VCaP (cell line): ENCODE measurements at regions not wholly inside any gene's neighbourhood (a gene's known extent, or its start where the extent isn't known, plus 50 kb on each side); places are given as distances from the start of the nearest gene placed in this dataset.
"Not testable (repeated sequence)": the region's sequence is repeated elsewhere in the genome, so short reads cannot be mapped to it uniquely, and the experiment has no call there.

ENCODE experiments used
- H3K27ac ChIP-seq: fragments of 450-650 bp; 2 replicates; pipeline ENCODE4 v1.5.1; 2017
- CTCF ChIP-seq: fragments of 450-650 bp; conservative IDR thresholded peaks from 2 replicates; pipeline ENCODE4 v1.5.1; 2017; ENCODE audit warnings: mild to moderate bottlenecking, moderate library complexity

GRCh38 chr18:44358402-44358801 is 322.3 kb upstream of the SETBP1 start:
- no peak for TF ChIP-seq CTCF
- no peak overlapping the region for H3K27ac ChIP-seq

- not testable (repeated sequence) for H3K27ac ChIP-seq
Observed at GRCh38 chr18:44359741-44360140, 320.9 kb upstream of the SETBP1 start.

- not testable (repeated sequence) for H3K27ac ChIP-seq
Observed at GRCh38 chr18:44362213-44362612, 318.5 kb upstream of the SETBP1 start.

- no peak for TF ChIP-seq CTCF
- H3K27ac ChIP-seq = no peak overlapping the region
Observed at GRCh38 chr18:44370861-44371260, 309.8 kb upstream of the SETBP1 start.

GRCh38 chr18:44374966-44375365 is 305.7 kb upstream of the SETBP1 start:
- no peak overlapping the region for H3K27ac ChIP-seq
- TF ChIP-seq CTCF = no peak

GRCh38 chr18:44386401-44386800 is 294.3 kb upstream of the SETBP1 start:
- TF ChIP-seq CTCF = no peak

GRCh38 chr18:44388329-44388728 is 292.4 kb upstream of the SETBP1 start:
- no peak overlapping the region for H3K27ac ChIP-seq
- TF ChIP-seq CTCF = no peak

More at GRCh38 chr18:44386401-44386800, 294.3 kb upstream of the SETBP1 start:
- H3K27ac ChIP-seq = no peak overlapping the region

- no peak overlapping the region for H3K27ac ChIP-seq
- TF ChIP-seq CTCF = no peak
Observed at GRCh38 chr18:44392933-44393332, 287.8 kb upstream of the SETBP1 start.

- no peak for TF ChIP-seq CTCF
- no peak overlapping the region for H3K27ac ChIP-seq
Observed at GRCh38 chr18:44393406-44393805, 287.3 kb upstream of the SETBP1 start.
